ENCODE measurements at regions not wholly inside any gene's neighbourhood (a gene's known extent, or its start where the extent isn't known, plus 50 kb on each side); places are given as distances from the start of the nearest gene placed in this dataset.

DNA sequence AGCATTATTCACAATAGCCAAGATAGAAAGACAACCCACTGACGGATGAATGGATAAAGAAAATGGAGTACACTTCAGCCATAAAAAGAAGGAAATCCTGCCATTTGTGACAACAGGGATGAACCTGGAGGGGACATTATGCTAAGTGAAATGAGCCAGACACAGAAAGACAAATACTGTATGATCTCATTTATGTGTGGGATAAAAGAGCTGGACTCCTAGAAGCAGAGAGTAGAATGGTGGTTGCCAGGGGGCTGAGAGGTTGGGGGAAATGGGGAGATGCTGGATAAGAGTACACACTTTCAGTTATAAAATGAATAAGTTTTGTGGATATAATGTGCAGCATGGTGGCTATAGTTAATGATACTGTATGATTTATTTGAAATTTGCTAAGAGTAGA, 124.4 kb downstream of the SEC23IP start:
- no peak for TF ChIP-seq POLR2A (IDR thresholded peaks at IDR 0.05)
- no peak for TF ChIP-seq CTCF (IDR thresholded peaks at IDR 0.05)

Data from thyroid gland (tissue), 4 donors.